Ascending aorta (tissue), 2 donors: ENCODE measurements at regions not wholly inside any gene's neighbourhood (a gene's known extent, or its start where the extent isn't known, plus 50 kb on each side); places are given as distances from the start of the nearest gene placed in this dataset.

Experiments used
- DNase-seq, 2 donors: peaks; one replicate each; pipeline ENCODE4 v3.0.0-alpha.2; 2019; ENCODE audit warnings: low spot score in 2 of 2
- H3K27ac ChIP-seq, 2 donors: fragments of 200-600 bp; sonication (generic); one replicate each; pipeline ENCODE4 v1.5.1; 2016 to 2017; ENCODE audit warnings: mild to moderate bottlenecking in 1 of 2
- H3K27me3 ChIP-seq: fragments of 200-600 bp; sonication (generic); one replicate; pipeline ENCODE4 v1.5.1; 2017
- H3K36me3 ChIP-seq, 2 donors: fragments of 200-600 bp; sonication (generic); one replicate each; pipeline ENCODE4 v1.5.1; 2016
- H3K4me1 ChIP-seq, 2 donors: fragments of 200-600 bp; sonication (generic); one replicate each; pipeline ENCODE4 v1.5.1; 2016 to 2017; ENCODE audit warnings: mild to moderate bottlenecking in 1 of 2
- H3K4me3 ChIP-seq, 2 donors: fragments of 200-600 bp; sonication (generic); one replicate each; pipeline ENCODE4 v1.5.1; 2016 to 2017; ENCODE audit warnings: mild to moderate bottlenecking in 1 of 2
- H3K9me3 ChIP-seq, 2 donors: fragments of 200-600 bp; sonication (generic); one replicate each; pipeline ENCODE4 v1.5.1; 2016
- intact Hi-C: fragments of 100-400 bp; cut with DNase I; formaldehyde crosslinking; loops from one replicate; pipeline ENCODE4 v1.15.1; 2023
- TF ChIP-seq, protein P1 (sequence below), 3 experiments: fragments of 200-600 bp in 2 of 3; fragments of 450-650 bp in 1 of 3; sonication (generic) in 2 of 3; IDR thresholded peaks; one replicate each; pipeline ENCODE4 v1.5.1; 2016 to 2019; ENCODE audit warnings: antibody characterized with exemption in 3 of 3, mild to moderate bottlenecking in 1 of 3, moderate library complexity in 1 of 3

DNA sequence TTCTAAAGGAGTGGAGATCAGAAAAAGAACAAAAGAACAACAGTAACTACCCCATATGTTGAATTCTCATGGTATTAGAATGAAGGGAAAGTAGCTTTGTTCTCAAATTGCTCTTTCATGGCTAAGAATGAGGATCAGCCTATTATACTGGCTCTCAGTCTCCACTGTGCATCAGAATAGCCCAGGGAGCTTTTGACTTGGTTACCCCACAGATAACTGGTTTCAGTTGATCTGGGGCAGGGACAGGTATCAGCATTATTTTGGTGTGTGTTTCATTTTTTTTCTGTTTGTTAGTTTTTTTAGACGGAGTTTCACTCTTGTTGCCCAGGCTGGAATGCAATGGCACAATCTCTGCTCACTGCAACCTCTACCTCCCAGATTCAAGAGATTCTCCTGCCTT lies 311.7 kb upstream of the TLE3 start:
- H3K4me1 ChIP-seq = no peaks in the 10 kb centered on the region
- intact Hi-C loops = no loop called here
- no peaks in the 10 kb centered on the region for H3K27me3 ChIP-seq
- TF ChIP-seq, protein P1, sequence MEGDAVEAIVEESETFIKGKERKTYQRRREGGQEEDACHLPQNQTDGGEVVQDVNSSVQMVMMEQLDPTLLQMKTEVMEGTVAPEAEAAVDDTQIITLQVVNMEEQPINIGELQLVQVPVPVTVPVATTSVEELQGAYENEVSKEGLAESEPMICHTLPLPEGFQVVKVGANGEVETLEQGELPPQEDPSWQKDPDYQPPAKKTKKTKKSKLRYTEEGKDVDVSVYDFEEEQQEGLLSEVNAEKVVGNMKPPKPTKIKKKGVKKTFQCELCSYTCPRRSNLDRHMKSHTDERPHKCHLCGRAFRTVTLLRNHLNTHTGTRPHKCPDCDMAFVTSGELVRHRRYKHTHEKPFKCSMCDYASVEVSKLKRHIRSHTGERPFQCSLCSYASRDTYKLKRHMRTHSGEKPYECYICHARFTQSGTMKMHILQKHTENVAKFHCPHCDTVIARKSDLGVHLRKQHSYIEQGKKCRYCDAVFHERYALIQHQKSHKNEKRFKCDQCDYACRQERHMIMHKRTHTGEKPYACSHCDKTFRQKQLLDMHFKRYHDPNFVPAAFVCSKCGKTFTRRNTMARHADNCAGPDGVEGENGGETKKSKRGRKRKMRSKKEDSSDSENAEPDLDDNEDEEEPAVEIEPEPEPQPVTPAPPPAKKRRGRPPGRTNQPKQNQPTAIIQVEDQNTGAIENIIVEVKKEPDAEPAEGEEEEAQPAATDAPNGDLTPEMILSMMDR (IDR thresholded peaks at IDR 0.05) = no peak
- DNase-seq = no peak
- H3K27ac ChIP-seq = no peak overlapping the region
- H3K36me3 ChIP-seq = no peaks in the 10 kb centered on the region
- peaks cover 0 to 6% of the 10 kb centered on the region in 2 donors for H3K9me3 ChIP-seq
- no peak overlapping the region for H3K4me3 ChIP-seq

DNA sequence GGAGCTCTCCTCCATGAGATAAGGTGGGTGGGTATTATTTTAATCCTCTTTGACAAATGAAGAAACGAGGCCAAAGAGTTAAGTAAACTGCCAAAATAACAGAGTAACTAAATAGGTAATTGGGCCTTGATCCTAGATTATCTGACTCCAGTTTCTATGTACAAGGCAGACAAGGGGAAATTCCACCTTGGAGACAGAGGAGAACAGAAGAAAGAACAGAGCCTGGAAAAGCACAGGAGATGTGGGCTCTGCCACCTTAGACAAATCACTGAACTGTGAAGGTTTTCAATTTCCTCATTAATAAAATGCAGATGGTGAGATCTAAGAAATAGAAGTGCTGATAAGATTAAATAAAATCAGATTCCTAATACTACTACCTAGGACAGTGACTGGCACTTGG lies 310.2 kb upstream of the TLE3 start:
- no peak overlapping the region for H3K27ac ChIP-seq
- H3K4me3 ChIP-seq = no peak overlapping the region
- peaks cover 0 to 6% of the 10 kb centered on the region in 2 donors for H3K9me3 ChIP-seq
- TF ChIP-seq, protein P1 (IDR thresholded peaks at IDR 0.05) = no peak
- no peaks in the 10 kb centered on the region for H3K36me3 ChIP-seq
- intact Hi-C loops = no loop called here
- DNase-seq = no peak
- no peaks in the 10 kb centered on the region for H3K4me1 ChIP-seq
- no peaks in the 10 kb centered on the region for H3K27me3 ChIP-seq

DNA sequence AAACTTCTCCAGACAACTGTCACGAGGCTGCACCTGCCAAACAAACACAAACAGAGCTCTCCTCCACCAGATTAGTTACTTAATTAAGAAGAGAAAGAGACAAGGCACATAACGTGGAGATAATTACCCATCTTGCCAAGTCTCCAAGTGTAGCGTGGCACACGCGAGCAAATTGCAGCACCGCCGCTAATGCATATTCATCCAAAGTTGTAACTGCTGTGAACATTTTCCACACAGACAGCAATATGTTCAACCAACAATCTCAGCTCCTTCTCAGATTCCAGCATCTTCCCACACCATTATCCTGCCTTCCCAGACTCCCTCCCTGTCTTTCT lies 309.6 kb upstream of the TLE3 start:
- DNase-seq = no peak
- no peaks in the 10 kb centered on the region for H3K36me3 ChIP-seq
- intact Hi-C loops = no loop called here

DNA sequence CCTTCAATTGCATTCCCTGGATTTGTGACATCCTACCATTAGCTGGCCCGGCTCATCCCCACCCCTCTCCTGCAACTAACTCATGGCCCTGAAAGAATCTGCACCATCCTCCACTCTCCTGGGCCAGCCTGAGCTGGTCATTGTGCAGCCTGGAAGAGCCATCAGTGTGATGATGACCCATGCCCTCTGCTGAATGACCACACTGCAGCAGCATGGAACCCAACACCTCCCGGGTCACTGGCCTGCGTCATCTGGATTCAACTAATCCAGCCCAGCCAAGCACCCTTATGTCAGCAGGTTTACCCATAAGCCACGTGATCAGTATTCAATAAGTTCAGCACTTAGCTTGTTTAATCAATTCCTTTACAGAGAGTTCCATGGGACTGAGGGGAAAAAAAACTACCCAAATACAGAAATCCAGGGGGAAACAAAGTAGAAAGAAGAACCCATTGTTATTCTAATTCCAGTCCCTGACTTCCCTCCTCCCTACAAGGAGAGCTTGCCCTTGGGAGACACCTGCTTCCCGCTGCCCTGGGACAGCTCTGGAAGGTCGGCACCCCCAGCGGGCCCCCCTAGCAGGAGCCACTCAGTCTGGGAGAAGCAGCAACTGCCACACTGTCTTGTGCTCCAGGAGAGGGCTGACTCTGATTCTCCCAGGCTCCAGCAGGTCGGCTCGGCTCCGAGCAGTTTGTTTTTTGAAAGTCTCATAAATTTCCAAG lies 309.1 kb upstream of the TLE3 start:
- no peak overlapping the region for H3K4me3 ChIP-seq
- DNase-seq = no peak
- TF ChIP-seq, protein P1 (IDR thresholded peaks at IDR 0.05) = no peak

More for the DNA sequence above, 309.6 kb upstream of the TLE3 start:
- Histone ChIP-seq H3K27ac (no peak overlapping the region), H3K27me3 (no peaks in the 10 kb centered on the region), H3K4me1 (no peaks in the 10 kb centered on the region), H3K4me3 (no peak overlapping the region), H3K9me3 (peaks cover 0 to 6% of the 10 kb centered on the region in 2 donors)
- TF ChIP-seq, protein P1 (IDR thresholded peaks at IDR 0.05) = no peak

GRCh38 chr15:70401709-70402108 lies 304.0 kb upstream of the TLE3 start:
- intact Hi-C loops = no loop called here
- no peak overlapping the region for H3K27ac ChIP-seq
- TF ChIP-seq, protein P1 (IDR thresholded peaks at IDR 0.05) = no peak
- H3K9me3 ChIP-seq = no peaks in the 10 kb centered on the region
- DNase-seq = no peak
- H3K36me3 ChIP-seq = no peaks in the 10 kb centered on the region
- no peaks in the 10 kb centered on the region for H3K4me1 ChIP-seq
- H3K4me3 ChIP-seq = no peak overlapping the region
- no peaks in the 10 kb centered on the region for H3K27me3 ChIP-seq

More for the DNA sequence above, 309.1 kb upstream of the TLE3 start:
- Histone ChIP-seq H3K9me3 (peaks cover 0 to 6% of the 10 kb centered on the region in 2 donors), H3K36me3 (no peaks in the 10 kb centered on the region), H3K27me3 (no peaks in the 10 kb centered on the region), H3K27ac (no peak overlapping the region), H3K4me1 (no peaks in the 10 kb centered on the region)
- intact Hi-C loops = no loop called here
